Upper lobe of right lung (tissue), 1 donor: ENCODE measurements at regions not wholly inside any gene's neighbourhood (a gene's known extent, or its start where the extent isn't known, plus 50 kb on each side); places are given as distances from the start of the nearest gene placed in this dataset.

Source experiments
- ATAC-seq: fragments of 200-7000 bp; cut with Tn5 transposase; one replicate; pipeline ENCODE4 v1.9.1; 2020; ENCODE audit warnings: mild to moderate bottlenecking, moderate library complexity
- DNase-seq: peaks from one replicate; pipeline ENCODE4 v3.0.0-alpha.2; 2020
- H3K27ac ChIP-seq: fragments of 200-600 bp; one replicate; pipeline ENCODE4 v1.8.0; 2022
- H3K27me3 ChIP-seq: fragments of 200-600 bp; one replicate; pipeline ENCODE4 v1.8.0; 2022; ENCODE audit warnings: mild to moderate bottlenecking
- H3K36me3 ChIP-seq: fragments of 200-600 bp; one replicate; pipeline ENCODE4 v1.8.0; 2022
- H3K4me1 ChIP-seq: fragments of 200-600 bp; one replicate; pipeline ENCODE4 v1.8.0; 2022
- H3K4me3 ChIP-seq: fragments of 200-600 bp; one replicate; pipeline ENCODE4 v1.8.0; 2022; ENCODE audit warnings: mild to moderate bottlenecking
- H3K9me3 ChIP-seq: fragments of 200-600 bp; one replicate; pipeline ENCODE4 v1.8.0; 2022
- CTCF ChIP-seq: fragments of 200-600 bp; IDR thresholded peaks from one replicate; pipeline ENCODE4 v1.8.0; 2022; ENCODE audit warnings: antibody characterized with exemption
- intact Hi-C: fragments of 100-400 bp; cut with DNase I; formaldehyde crosslinking; loops from one replicate; pipeline ENCODE4 v1.11.0; 2022
- donor health status: DM: no; HTN: yes; CAD: no; lungs with severe emphysema.

- H3K4me3 ChIP-seq: no peak overlapping the region
- ATAC-seq (no peak), DNase-seq (no peak)
- H3K27me3 ChIP-seq: no peaks in the 10 kb centered on the region
- intact Hi-C loops: no loop called here
- H3K4me1 ChIP-seq: no peaks in the 10 kb centered on the region
- TF ChIP-seq CTCF: no peak
- H3K9me3 ChIP-seq: no peaks in the 10 kb centered on the region
- H3K36me3 ChIP-seq: no peaks in the 10 kb centered on the region
- H3K27ac ChIP-seq: no peak overlapping the region
These were observed 81.9 kb upstream of the PDHA2 start for GRCh38 chr4:95758001-95758400.

- no peaks in the 10 kb centered on the region for H3K27me3 ChIP-seq
- no peaks in the 10 kb centered on the region for H3K9me3 ChIP-seq
- H3K27ac ChIP-seq: no peak overlapping the region
- H3K4me1 ChIP-seq: no peaks in the 10 kb centered on the region
- intact Hi-C loops: no loop called here
- no peaks in the 10 kb centered on the region for H3K36me3 ChIP-seq
- no peak overlapping the region for H3K4me3 ChIP-seq
- DNase-seq (no peak), ATAC-seq (no peak)
- no peak for TF ChIP-seq CTCF
These were observed 85.2 kb upstream of the PDHA2 start for GRCh38 chr4:95754667-95755066.

- DNase-seq: no peak
- Histone ChIP-seq H3K9me3 (no peaks in the 10 kb centered on the region), H3K27me3 (no peaks in the 10 kb centered on the region), H3K36me3 (no peaks in the 10 kb centered on the region), H3K4me3 (no peak overlapping the region), H3K27ac (no peak overlapping the region), H3K4me1 (no peaks in the 10 kb centered on the region)
- no peak for ATAC-seq
- TF ChIP-seq CTCF: no peak
- intact Hi-C loops: no loop called here
These were observed 90.7 kb upstream of the PDHA2 start for GRCh38 chr4:95749204-95749603.

- H3K4me1 ChIP-seq: no peaks in the 10 kb centered on the region
- ATAC-seq: no peak
- no peak for TF ChIP-seq CTCF
- H3K4me3 ChIP-seq: no peak overlapping the region
- H3K27me3 ChIP-seq: no peaks in the 10 kb centered on the region
- no peaks in the 10 kb centered on the region for H3K9me3 ChIP-seq
- intact Hi-C loops: no loop called here
- no peak for DNase-seq
- H3K27ac ChIP-seq: no peak overlapping the region
- H3K36me3 ChIP-seq: no peaks in the 10 kb centered on the region
These were observed 97.0 kb upstream of the PDHA2 start for GRCh38 chr4:95742872-95743271.

- Histone ChIP-seq H3K27ac (no peak overlapping the region), H3K9me3 (no peaks in the 10 kb centered on the region), H3K4me3 (no peak overlapping the region), H3K4me1 (no peaks in the 10 kb centered on the region), H3K27me3 (no peaks in the 10 kb centered on the region), H3K36me3 (no peaks in the 10 kb centered on the region)
- intact Hi-C loops: no loop called here
- no peak for TF ChIP-seq CTCF
- DNase-seq (no peak), ATAC-seq (no peak)
These were observed 97.7 kb upstream of the PDHA2 start for GRCh38 chr4:95742179-95742578.

GRCh38 chr4:95732061-95732460, 107.8 kb upstream of the PDHA2 start:
- Histone ChIP-seq H3K4me3 (no peak overlapping the region), H3K27ac (no peak overlapping the region), H3K4me1 (no peaks in the 10 kb centered on the region), H3K9me3 (no peaks in the 10 kb centered on the region), H3K36me3 (no peaks in the 10 kb centered on the region), H3K27me3 (no peaks in the 10 kb centered on the region)
- intact Hi-C loops: no loop called here
- DNase-seq (no peak), ATAC-seq (no peak)
- no peak for TF ChIP-seq CTCF
